ENCODE measurements at regions not wholly inside any gene's neighbourhood (a gene's known extent, or its start where the extent isn't known, plus 50 kb on each side); places are given as distances from the start of the nearest gene placed in this dataset.

DNA sequence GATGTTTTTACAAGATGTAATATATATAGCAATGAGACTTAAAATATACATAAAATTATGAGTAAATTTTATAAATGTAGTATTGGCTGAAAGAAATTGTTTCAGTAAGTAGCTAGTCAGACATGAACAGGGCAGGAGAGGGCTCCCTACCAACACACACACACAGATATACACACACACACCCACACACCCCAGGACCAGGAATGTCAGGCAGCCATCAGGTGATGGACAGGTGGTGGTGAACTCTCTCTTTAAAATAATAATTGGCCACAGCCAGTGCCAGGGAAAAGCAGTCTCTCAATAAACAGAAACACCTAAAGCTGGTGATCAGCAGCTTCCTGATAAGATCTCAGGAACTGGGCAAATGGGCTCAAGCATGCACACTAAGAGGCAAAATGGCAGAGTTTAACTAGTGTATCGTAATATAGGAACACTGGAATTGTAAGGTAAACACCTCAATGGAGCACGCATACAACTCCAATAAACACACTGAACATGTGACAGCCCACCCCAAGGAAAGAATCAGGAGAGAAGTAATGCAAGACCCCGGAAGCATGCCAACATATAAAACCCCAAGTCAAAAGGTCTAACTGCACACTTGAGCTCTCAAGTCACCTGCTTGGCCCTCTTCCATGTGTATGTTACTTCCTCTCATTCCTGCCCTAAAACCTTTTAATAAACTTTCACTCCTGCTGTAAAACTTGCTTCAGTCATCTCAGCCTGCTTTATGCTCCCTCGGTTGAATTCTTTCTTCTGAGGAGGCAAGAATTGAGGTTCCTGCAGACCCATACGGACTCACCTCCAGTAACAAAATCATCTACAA lies 1034.1 kb upstream of the SEMA6D start:
- Histone ChIP-seq H2BK12ac (ENCODE audit: insufficient read length, low read depth, low read length) (no peak overlapping the region), H4K8ac (replicated peaks; ENCODE audit: insufficient read length, low read depth, low read length) (no peak overlapping the region), H3K56ac (ENCODE audit: insufficient read length, low read depth, low read length) (no peak overlapping the region), H3K27me3 (ENCODE audit: insufficient read depth, low read length) (no peaks in the 10 kb centered on the region), H2BK120ac (ENCODE audit: low read depth, low read length, poor library complexity, severe bottlenecking) (no peak overlapping the region), H3K14ac (ENCODE audit: insufficient read depth, low read length) (no peak overlapping the region), H3K79me2 (ENCODE audit: insufficient read depth, low read length) (no peaks in the 10 kb centered on the region), H3K4ac (ENCODE audit: low read depth, low read length) (no peak overlapping the region), H3K9me3 (ENCODE audit: control insufficient read depth, low read depth, low read length) (no peaks in the 10 kb centered on the region), H4K20me1 (ENCODE audit: control insufficient read depth, insufficient read depth, insufficient read length) (no peaks in the 10 kb centered on the region), H3K9ac (ENCODE audit: extremely low read depth, insufficient read length, low read length) (no peak overlapping the region), H3K27ac (ENCODE audit: insufficient read length, low read depth, low read length) (no peak overlapping the region), H3T11ph (ENCODE audit: low read length) (no peak overlapping the region), H2AK5ac (ENCODE audit: insufficient read length, low read length) (no peak overlapping the region), H3K23ac (ENCODE audit: insufficient read length, low read depth, low read length) (no peak overlapping the region), H2AFZ (ENCODE audit: low read length) (no peak overlapping the region), H3K4me2 (ENCODE audit: insufficient read depth, insufficient read length, low read length) (no peak overlapping the region), H2BK5ac (ENCODE audit: insufficient read length, low read length) (no peak overlapping the region), H3K23me2 (ENCODE audit: insufficient read length, low read depth, low read length, poor library complexity, severe bottlenecking) (no peaks in the 10 kb centered on the region), H3K79me1 (ENCODE audit: insufficient read depth, low read depth, low read length, poor library complexity, severe bottlenecking) (no peaks in the 10 kb centered on the region), H4K91ac (ENCODE audit: insufficient read length, low read depth, low read length) (no peak overlapping the region), H4K5ac (ENCODE audit: insufficient read length, low read depth, low read length) (no peak overlapping the region), H3K18ac (ENCODE audit: insufficient read length, low read depth, low read length) (no peak overlapping the region), H2BK15ac (ENCODE audit: low read depth, low read length) (no peak overlapping the region), H2BK20ac (ENCODE audit: low read depth, low read length, poor library complexity, severe bottlenecking) (no peak overlapping the region), H3K4me1 (ENCODE audit: insufficient read depth, low read length) (no peaks in the 10 kb centered on the region; the same call in 1 of the 2 replicates)
- WGBS (ENCODE audit: extremely low coverage, insufficient read length, low lambda C conversion rate), result no CpG with 5 or more reads among the region's 5 CpGs
- Mint-ChIP-seq H3K27ac (0 out of 7 replicates have a peak overlapping the region, but pooled peaks of 1 of the 3 experiments have one; percentile 27), H3K9me3 (no peaks in the 10 kb centered on the region; a peak in 2 of 5 replicates), H3K27me3 (ENCODE audit: low read depth) (no peaks in the 10 kb centered on the region), H3K4me3 (no peak overlapping the region), H3K36me3 (ENCODE audit: insufficient read depth in 1 of 3, low read depth in 3 of 3) (no peaks in the 10 kb centered on the region), H3K4me1 (peaks cover 13 to 17% of the 10 kb centered on the region in 2 experiments)
- TF ChIP-seq, protein P1, sequence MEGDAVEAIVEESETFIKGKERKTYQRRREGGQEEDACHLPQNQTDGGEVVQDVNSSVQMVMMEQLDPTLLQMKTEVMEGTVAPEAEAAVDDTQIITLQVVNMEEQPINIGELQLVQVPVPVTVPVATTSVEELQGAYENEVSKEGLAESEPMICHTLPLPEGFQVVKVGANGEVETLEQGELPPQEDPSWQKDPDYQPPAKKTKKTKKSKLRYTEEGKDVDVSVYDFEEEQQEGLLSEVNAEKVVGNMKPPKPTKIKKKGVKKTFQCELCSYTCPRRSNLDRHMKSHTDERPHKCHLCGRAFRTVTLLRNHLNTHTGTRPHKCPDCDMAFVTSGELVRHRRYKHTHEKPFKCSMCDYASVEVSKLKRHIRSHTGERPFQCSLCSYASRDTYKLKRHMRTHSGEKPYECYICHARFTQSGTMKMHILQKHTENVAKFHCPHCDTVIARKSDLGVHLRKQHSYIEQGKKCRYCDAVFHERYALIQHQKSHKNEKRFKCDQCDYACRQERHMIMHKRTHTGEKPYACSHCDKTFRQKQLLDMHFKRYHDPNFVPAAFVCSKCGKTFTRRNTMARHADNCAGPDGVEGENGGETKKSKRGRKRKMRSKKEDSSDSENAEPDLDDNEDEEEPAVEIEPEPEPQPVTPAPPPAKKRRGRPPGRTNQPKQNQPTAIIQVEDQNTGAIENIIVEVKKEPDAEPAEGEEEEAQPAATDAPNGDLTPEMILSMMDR (conservative IDR thresholded peaks at IDR 0.05), result no peak
- DNase-seq, result no peak

Data from H9 (cell line).